K562 (cell line): ENCODE measurements at regions not wholly inside any gene's neighbourhood (a gene's known extent, or its start where the extent isn't known, plus 50 kb on each side); places are given as distances from the start of the nearest gene placed in this dataset.

Source experiments
- ATAC-seq: fragments of 200-7000 bp; cut with Tn5 transposase; 3 replicates; pipeline ENCODE4 v1.9.1; 2020; ENCODE audit warnings: moderate library complexity
- BruUV-seq: library from RNA; stranded (reverse); fragments of 400-500 nt; replicated peaks from 2 replicates; lab custom pipeline; 2021; lab: Mats Ljungman, UMichigan
- CTCF ChIA-PET: fragments of 300-600 bp; formaldehyde crosslinking; extraction: SDS; loops from one replicate; lab custom pipeline; 2021; ENCODE audit warnings: low intra/inter-chr PET ratio; lab: Yijun Ruan, JAX
- POLR2A ChIA-PET: fragments of 300-600, 350-650 bp; sonication (Branson Sonifier 250); formaldehyde crosslinking; extraction: SDS; loops from one replicate; lab custom pipeline; 2021; ENCODE audit warnings: antibody characterized with exemption, inconsistent platforms; lab: Yijun Ruan, JAX
- DNase-seq, 4 experiments: peaks; one replicate each; pipeline versions ENCODE4 v3.0.0 to v3.0.0-alpha.2; 2011 to 2018; ENCODE audit warnings: low spot score in 3 of 4, mixed read lengths in 3 of 4; ENCODE audit errors: extremely low read depth in 1 of 4
- FAIRE-seq: peaks from 2 replicates; lab custom pipeline; 2011; peaks lifted over from hg19 to GRCh38; lab: Jason Lieb, UNC
- H2AFZ ChIP-seq: 2 replicates; pipeline ENCODE4 v1.6.0; 2011; ENCODE audit warnings: low read depth, low read length, control low read depth, inconsistent platforms
- H3K27ac ChIP-seq: fragments of 200-600 bp; 3 replicates; pipeline ENCODE4 v1.8.0; 2011; ENCODE audit warnings: low read depth, mild to moderate bottlenecking, control low read depth, inconsistent platforms, low read length, moderate library complexity, mixed read lengths; ENCODE audit errors: extremely low read depth
- H3K27me3 ChIP-seq, 2 experiments: fragments of 300-600 bp in 1 of 2; 2 replicates in 1 of 2; 3 replicates in 1 of 2; pipeline versions ENCODE4 v1.6.0 to v1.8.0; 2011; ENCODE audit warnings: inconsistent platforms in 2 of 2, low read length in 2 of 2, mild to moderate bottlenecking in 1 of 2, mixed read lengths in 1 of 2, moderate library complexity in 1 of 2; ENCODE audit not compliant: control insufficient read depth in 2 of 2, insufficient read depth in 2 of 2
- H3K36me3 ChIP-seq: fragments of 300-600 bp; 3 replicates; pipeline ENCODE4 v1.8.0; 2011; ENCODE audit warnings: mild to moderate bottlenecking, low read length, inconsistent platforms; ENCODE audit not compliant: control insufficient read depth, insufficient read depth
- H3K4me1 ChIP-seq, 2 experiments: fragments of 200-600 bp in 1 of 2; replicated peaks in 1 of 2; 2 replicates in 1 of 2; 3 replicates in 1 of 2; pipeline versions ENCODE4 v1.5.1 to v1.8.0; 2011; ENCODE audit warnings: inconsistent platforms in 2 of 2, low read length in 2 of 2, mild to moderate bottlenecking in 1 of 2, mixed read lengths in 1 of 2, moderate library complexity in 1 of 2; ENCODE audit not compliant: control insufficient read depth in 2 of 2, insufficient read depth in 2 of 2
- H3K4me2 ChIP-seq: 2 replicates; pipeline ENCODE4 v1.6.1; 2011; ENCODE audit warnings: low read length, control low read depth, inconsistent platforms, mixed read lengths; ENCODE audit not compliant: insufficient read depth
- H3K4me3 ChIP-seq: fragments of 200-600 bp; sonication (generic), shearing (Covaris generic); 2 replicates; pipeline ENCODE4 v1.5.1; 2016; ENCODE audit warnings: control low read depth, inconsistent platforms
- H3K79me2 ChIP-seq: fragments of 200-600 bp; 3 replicates; pipeline ENCODE4 v1.8.0; 2011; ENCODE audit warnings: low read length, inconsistent platforms; ENCODE audit not compliant: control insufficient read depth, insufficient read depth
- H3K9ac ChIP-seq, 2 experiments: 2 replicates each; pipeline versions ENCODE4 v1.6.0 to v1.6.1; 2011; ENCODE audit warnings: low read depth in 2 of 2, low read length in 2 of 2, control low read depth in 1 of 2, inconsistent platforms in 1 of 2, mild to moderate bottlenecking in 1 of 2, mixed read lengths in 1 of 2; ENCODE audit not compliant: insufficient read depth in 1 of 2
- H3K9me1 ChIP-seq: one replicate; pipeline ENCODE4 v1.6.0; 2011; ENCODE audit warnings: inconsistent platforms, mild to moderate bottlenecking, low read length, moderate library complexity; ENCODE audit not compliant: control insufficient read depth, insufficient read depth
- H3K9me3 ChIP-seq: replicated peaks from 2 replicates; pipeline ENCODE4 v1.5.1; 2011; ENCODE audit warnings: low read depth, low read length, inconsistent platforms; ENCODE audit not compliant: control insufficient read depth, insufficient read depth
- H4K20me1 ChIP-seq: replicated peaks from 2 replicates; pipeline ENCODE4 v1.6.1; 2011; ENCODE audit warnings: low read length, inconsistent platforms, mixed read lengths; ENCODE audit not compliant: control insufficient read depth, insufficient read depth
- EP300 ChIP-seq: IDR thresholded peaks from 2 replicates; pipeline ENCODE4 v1.6.1; 2012; ENCODE audit warnings: low read length, improper control_type of control experiment
- HDGF ChIP-seq: fragments of 450-650 bp; IDR thresholded peaks from 2 replicates; pipeline ENCODE4 v1.6.1; 2016
- MAZ ChIP-seq, 2 experiments: fragments of 450-650 bp in 1 of 2; sonication (generic) in 1 of 2; formaldehyde crosslinking; IDR thresholded peaks in 1 of 2; conservative IDR thresholded peaks in 1 of 2; 2 replicates each; pipeline versions ENCODE4 v1.4.0 to v1.5.0; 2020; ENCODE audit warnings: mild to moderate bottlenecking in 1 of 2, missing genetic modification reagents in 1 of 2
- NR1H2 ChIP-seq: sonication (generic); formaldehyde crosslinking; IDR thresholded peaks from 2 replicates; pipeline ENCODE4 v1.4.0; 2020; ENCODE audit warnings: mild to moderate bottlenecking, missing genetic modification reagents
- PRPF4 ChIP-seq: fragments of 200-400 bp; formaldehyde crosslinking; IDR thresholded peaks from one replicate; pipeline ENCODE4 v1.6.1; 2017; ENCODE audit warnings: low read length, low read depth, mild to moderate bottlenecking; ENCODE audit not compliant: insufficient read depth, poor library complexity, severe bottlenecking
- SIN3B ChIP-seq: fragments of 450-650 bp; IDR thresholded peaks from 2 replicates; pipeline ENCODE4 v1.6.1; 2017; ENCODE audit warnings: low read depth, mild to moderate bottlenecking, moderate library complexity
- SMC3 ChIP-seq: conservative IDR thresholded peaks from 2 replicates; pipeline ENCODE4 v1.6.1; 2011; ENCODE audit warnings: low read depth, low read length, improper control_type of control experiment; ENCODE audit not compliant: insufficient read depth
- ZNF175 ChIP-seq: fragments of 200-800 bp; sonication (Bioruptor generic); IDR thresholded peaks from 2 replicates; pipeline ENCODE4 v1.6.1; 2016; ENCODE audit warnings: low read depth, mild to moderate bottlenecking, missing genetic modification characterization, missing compliant biosample characterization
- ZNF75A ChIP-seq: fragments of 450-650 bp; formaldehyde crosslinking; IDR thresholded peaks from 2 replicates; pipeline ENCODE4 v1.4.0; 2020; ENCODE audit warnings: mild to moderate bottlenecking
- WGBS: fragments of 100-300 bp; shearing (Covaris generic); methylation state at CpG from one replicate; pipeline ENCODE4 v1.1.6; 2016; ENCODE audit warnings: low coverage, mixed read lengths; ENCODE audit not compliant: insufficient coverage; ENCODE audit errors: missing lambda C conversion rate; 5-methylcytosine and 5-hydroxymethylcytosine counted together
- in situ Hi-C: fragments of 300-500 bp; cut with MboI; formaldehyde crosslinking; loops from 4 replicates; pipeline ENCODE4 v1.15.0; 2018; ENCODE audit warnings: inconsistent platforms, mixed read lengths
- intact Hi-C: fragments of 100-400 bp; cut with micrococcal nuclease; formaldehyde crosslinking; loops from 2 replicates; pipeline ENCODE4 v1.14.2; 2022
- TF ChIP-seq, protein P1 (sequence below): IDR thresholded peaks from 3 replicates; pipeline ENCODE4 v1.6.1; 2011; ENCODE audit warnings: borderline replicate concordance, mild to moderate bottlenecking, moderate library complexity; ENCODE audit not compliant: insufficient read length; ENCODE audit errors: extremely low read depth
- TF ChIP-seq, protein P2 (sequence below): sonication (generic); formaldehyde crosslinking; IDR thresholded peaks from 2 replicates; pipeline ENCODE4 v1.8.1; 2023; ENCODE audit warnings: mild to moderate bottlenecking, missing genetic modification reagents
- TF ChIP-seq, protein P3 (sequence below): fragments of 250-450 bp; sonication (Bioruptor Pico); IDR thresholded peaks from 2 replicates; pipeline ENCODE4 v1.5.0; 2020; ENCODE audit warnings: mild to moderate bottlenecking
- TF ChIP-seq, protein P4 (sequence below): fragments of 250-450 bp; sonication (Bioruptor Pico); IDR thresholded peaks from 2 replicates; pipeline ENCODE4 v1.5.0; 2022; ENCODE audit warnings: mild to moderate bottlenecking

DNA sequence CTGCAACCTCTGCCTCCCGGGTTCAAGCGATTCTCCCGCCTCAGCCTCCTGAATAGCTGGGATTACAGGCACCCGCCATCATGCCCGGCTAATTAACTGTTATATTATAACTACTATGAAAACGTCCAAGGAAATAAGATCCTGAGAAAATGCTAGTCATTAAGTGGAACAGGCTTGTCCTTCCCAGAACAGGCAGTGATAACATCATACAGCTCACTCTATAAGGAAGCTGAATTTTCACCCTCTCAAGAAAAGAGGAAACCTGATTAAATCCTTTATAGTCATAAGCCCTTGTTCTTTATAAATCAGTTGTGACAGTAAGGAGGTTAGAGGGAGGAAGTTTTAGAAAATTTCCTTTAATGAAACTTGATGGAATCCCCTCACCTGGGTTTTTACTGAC lies 163.9 kb upstream of the CLINT1 start (continued):
- TF ChIP-seq HDGF: no peak

DNA sequence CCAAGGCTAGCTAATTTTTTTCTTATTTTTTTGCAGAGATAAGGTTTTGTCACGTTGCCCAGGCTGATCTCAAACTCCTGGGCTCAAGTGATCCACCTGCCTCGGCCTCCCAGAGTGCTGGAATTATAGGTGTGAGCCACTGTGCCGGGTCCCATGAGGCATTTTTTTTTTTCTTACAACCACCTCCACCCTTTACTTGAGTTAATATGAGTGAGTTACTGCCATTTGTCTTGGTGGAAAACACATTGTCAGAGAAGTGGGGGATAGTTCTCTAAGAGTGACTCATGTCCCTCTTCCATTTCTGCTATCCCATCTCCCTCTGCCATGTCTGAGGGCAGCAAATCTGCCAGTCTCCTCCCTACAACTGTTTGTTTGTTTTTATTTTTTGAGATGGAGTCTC lies 163.4 kb upstream of the CLINT1 start:
- BruUV-seq: no TSS peak
- TF ChIP-seq SIN3B (no peak), PRPF4 (no peak), ZNF175 (CRISPR knock-in tag) (0 out of 2 replicates have a peak, but pooled peaks have one; percentile 15), MAZ (CRISPR knock-in tag; conservative IDR thresholded peaks at IDR 0.05 in 1 of 2, IDR thresholded peaks at IDR 0.05 in 1 of 2) (no peak), SMC3 (no peak), EP300 (no peak), NR1H2 (CRISPR knock-in tag) (no peak), ZNF75A (CRISPR knock-in tag) (no peak)
- TF ChIP-seq, protein P1, sequence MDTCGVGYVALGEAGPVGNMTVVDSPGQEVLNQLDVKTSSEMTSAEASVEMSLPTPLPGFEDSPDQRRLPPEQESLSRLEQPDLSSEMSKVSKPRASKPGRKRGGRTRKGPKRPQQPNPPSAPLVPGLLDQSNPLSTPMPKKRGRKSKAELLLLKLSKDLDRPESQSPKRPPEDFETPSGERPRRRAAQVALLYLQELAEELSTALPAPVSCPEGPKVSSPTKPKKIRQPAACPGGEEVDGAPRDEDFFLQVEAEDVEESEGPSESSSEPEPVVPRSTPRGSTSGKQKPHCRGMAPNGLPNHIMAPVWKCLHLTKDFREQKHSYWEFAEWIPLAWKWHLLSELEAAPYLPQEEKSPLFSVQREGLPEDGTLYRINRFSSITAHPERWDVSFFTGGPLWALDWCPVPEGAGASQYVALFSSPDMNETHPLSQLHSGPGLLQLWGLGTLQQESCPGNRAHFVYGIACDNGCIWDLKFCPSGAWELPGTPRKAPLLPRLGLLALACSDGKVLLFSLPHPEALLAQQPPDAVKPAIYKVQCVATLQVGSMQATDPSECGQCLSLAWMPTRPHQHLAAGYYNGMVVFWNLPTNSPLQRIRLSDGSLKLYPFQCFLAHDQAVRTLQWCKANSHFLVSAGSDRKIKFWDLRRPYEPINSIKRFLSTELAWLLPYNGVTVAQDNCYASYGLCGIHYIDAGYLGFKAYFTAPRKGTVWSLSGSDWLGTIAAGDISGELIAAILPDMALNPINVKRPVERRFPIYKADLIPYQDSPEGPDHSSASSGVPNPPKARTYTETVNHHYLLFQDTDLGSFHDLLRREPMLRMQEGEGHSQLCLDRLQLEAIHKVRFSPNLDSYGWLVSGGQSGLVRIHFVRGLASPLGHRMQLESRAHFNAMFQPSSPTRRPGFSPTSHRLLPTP: no peak
- TF ChIP-seq, protein P2, sequence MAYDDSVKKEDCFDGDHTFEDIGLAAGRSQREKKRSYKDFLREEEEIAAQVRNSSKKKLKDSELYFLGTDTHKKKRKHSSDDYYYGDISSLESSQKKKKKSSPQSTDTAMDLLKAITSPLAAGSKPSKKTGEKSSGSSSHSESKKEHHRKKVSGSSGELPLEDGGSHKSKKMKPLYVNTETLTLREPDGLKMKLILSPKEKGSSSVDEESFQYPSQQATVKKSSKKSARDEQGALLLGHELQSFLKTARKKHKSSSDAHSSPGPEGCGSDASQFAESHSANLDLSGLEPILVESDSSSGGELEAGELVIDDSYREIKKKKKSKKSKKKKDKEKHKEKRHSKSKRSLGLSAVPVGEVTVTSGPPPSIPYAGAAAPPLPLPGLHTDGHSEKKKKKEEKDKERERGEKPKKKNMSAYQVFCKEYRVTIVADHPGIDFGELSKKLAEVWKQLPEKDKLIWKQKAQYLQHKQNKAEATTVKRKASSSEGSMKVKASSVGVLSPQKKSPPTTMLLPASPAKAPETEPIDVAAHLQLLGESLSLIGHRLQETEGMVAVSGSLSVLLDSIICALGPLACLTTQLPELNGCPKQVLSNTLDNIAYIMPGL (CRISPR knock-in tag): no peak
- TF ChIP-seq, protein P3, sequence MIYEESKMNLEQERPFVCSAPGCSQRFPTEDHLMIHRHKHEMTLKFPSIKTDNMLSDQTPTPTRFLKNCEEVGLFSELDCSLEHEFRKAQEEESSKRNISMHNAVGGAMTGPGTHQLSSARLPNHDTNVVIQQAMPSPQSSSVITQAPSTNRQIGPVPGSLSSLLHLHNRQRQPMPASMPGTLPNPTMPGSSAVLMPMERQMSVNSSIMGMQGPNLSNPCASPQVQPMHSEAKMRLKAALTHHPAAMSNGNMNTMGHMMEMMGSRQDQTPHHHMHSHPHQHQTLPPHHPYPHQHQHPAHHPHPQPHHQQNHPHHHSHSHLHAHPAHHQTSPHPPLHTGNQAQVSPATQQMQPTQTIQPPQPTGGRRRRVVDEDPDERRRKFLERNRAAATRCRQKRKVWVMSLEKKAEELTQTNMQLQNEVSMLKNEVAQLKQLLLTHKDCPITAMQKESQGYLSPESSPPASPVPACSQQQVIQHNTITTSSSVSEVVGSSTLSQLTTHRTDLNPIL: no peak
- TF ChIP-seq, protein P4, sequence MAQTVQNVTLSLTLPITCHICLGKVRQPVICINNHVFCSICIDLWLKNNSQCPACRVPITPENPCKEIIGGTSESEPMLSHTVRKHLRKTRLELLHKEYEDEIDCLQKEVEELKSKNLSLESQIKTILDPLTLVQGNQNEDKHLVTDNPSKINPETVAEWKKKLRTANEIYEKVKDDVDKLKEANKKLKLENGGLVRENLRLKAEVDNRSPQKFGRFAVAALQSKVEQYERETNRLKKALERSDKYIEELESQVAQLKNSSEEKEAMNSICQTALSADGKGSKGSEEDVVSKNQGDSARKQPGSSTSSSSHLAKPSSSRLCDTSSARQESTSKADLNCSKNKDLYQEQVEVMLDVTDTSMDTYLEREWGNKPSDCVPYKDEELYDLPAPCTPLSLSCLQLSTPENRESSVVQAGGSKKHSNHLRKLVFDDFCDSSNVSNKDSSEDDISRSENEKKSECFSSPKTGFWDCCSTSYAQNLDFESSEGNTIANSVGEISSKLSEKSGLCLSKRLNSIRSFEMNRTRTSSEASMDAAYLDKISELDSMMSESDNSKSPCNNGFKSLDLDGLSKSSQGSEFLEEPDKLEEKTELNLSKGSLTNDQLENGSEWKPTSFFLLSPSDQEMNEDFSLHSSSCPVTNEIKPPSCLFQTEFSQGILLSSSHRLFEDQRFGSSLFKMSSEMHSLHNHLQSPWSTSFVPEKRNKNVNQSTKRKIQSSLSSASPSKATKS: no peak

More for the DNA sequence above, 163.4 kb upstream of the CLINT1 start:
- Histone ChIP-seq H3K9me3 (no peaks in the 10 kb centered on the region), H3K4me2 (no peak overlapping the region), H3K79me2 (no peaks in the 10 kb centered on the region), H3K4me1 (no peaks in the 10 kb centered on the region; a peak in 1 of 5 replicates), H2AFZ (no peak overlapping the region), H3K36me3 (no peaks in the 10 kb centered on the region), H3K27ac (no peak overlapping the region), H3K4me3 (no peak overlapping the region), H3K27me3 (no peaks in the 10 kb centered on the region), H4K20me1 (no peaks in the 10 kb centered on the region), H3K9me1 (no peaks in the 10 kb centered on the region), H3K9ac (no peak overlapping the region)
- intact Hi-C loops (no loop called here), in situ Hi-C loops (no loop called here)
- ATAC-seq (no peak), DNase-seq (no peak), FAIRE-seq (no peak)
- 2% methylated on average over 3 of the region's 3 CpGs for WGBS
- ChIA-PET CTCF (no interaction called here), POLR2A (interaction anchor here (1.0 kb wide), 1 partner anchor 21 kb away, joined by 3 read pairs; no protein-coding TSS in a partner anchor)
